Heart left ventricle (tissue), 16 donors: ENCODE measurements at regions not wholly inside any gene's neighbourhood (a gene's known extent, or its start where the extent isn't known, plus 50 kb on each side); places are given as distances from the start of the nearest gene placed in this dataset.
"Not testable (repeated sequence)": the region's sequence is repeated elsewhere in the genome, so short reads cannot be mapped to it uniquely, and the experiment has no call there.

ENCODE experiments used
- ATAC-seq, 4 donors: fragments of 200-7000 bp; cut with Tn5 transposase; one replicate each; pipeline ENCODE4 v1.9.1; 2020 to 2022; ENCODE audit warnings: moderate library complexity in 4 of 4, mild to moderate bottlenecking in 3 of 4, moderate number of reproducible peaks in 1 of 4
- DNase-seq, 5 donors: peaks; one replicate each; pipeline ENCODE4 v3.0.0-alpha.2; 2020
- H3K27ac ChIP-seq, 12 donors: fragments of 200-600 bp; sonication (generic) in 4 of 12; one replicate each; pipeline versions ENCODE4 v1.5.0 to v1.8.0; 2016 to 2022; ENCODE audit warnings: mild to moderate bottlenecking in 2 of 12
- H3K27me3 ChIP-seq, 9 donors: fragments of 200-600 bp; sonication (generic) in 2 of 9; one replicate each; pipeline versions ENCODE4 v1.5.1 to v1.8.0; 2016 to 2022; ENCODE audit warnings: mild to moderate bottlenecking in 3 of 9
- H3K36me3 ChIP-seq, 9 donors: fragments of 200-600 bp; sonication (generic) in 2 of 9; one replicate each; pipeline versions ENCODE4 v1.5.0 to v1.8.0; 2018 to 2022; ENCODE audit warnings: mild to moderate bottlenecking in 2 of 9
- H3K4me1 ChIP-seq, 12 donors: fragments of 200-600 bp; sonication (generic) in 4 of 12; one replicate each; pipeline versions ENCODE4 v1.5.0 to v1.8.0; 2016 to 2022; ENCODE audit warnings: mild to moderate bottlenecking in 3 of 12
- H3K4me3 ChIP-seq, 12 donors: fragments of 200-600 bp; sonication (generic) in 4 of 12; one replicate each; pipeline versions ENCODE4 v1.5.0 to v1.8.0; 2017 to 2022; ENCODE audit warnings: mild to moderate bottlenecking in 9 of 12, moderate library complexity in 4 of 12
- H3K9me3 ChIP-seq, 12 donors: fragments of 200-600 bp; sonication (generic) in 4 of 12; one replicate each; pipeline versions ENCODE4 v1.5.0 to v1.8.0; 2016 to 2022; ENCODE audit warnings: mild to moderate bottlenecking in 1 of 12
- CTCF ChIP-seq, 12 donors: fragments of 200-600 bp; sonication (generic) in 4 of 12; IDR thresholded peaks; one replicate each; pipeline versions ENCODE4 v1.5.0 to v1.8.0; 2018 to 2022; ENCODE audit warnings: antibody characterized with exemption in 12 of 12, mild to moderate bottlenecking in 5 of 12
- POLR2A ChIP-seq, 2 donors: fragments of 450-650 bp; IDR thresholded peaks; one replicate each; pipeline ENCODE4 v1.6.1; 2017; ENCODE audit warnings: antibody characterized with exemption in 2 of 2, mild to moderate bottlenecking in 2 of 2, moderate library complexity in 2 of 2
- WGBS, 4 donors: extraction: QIAGEN DNeasy Blood & Tissue Kit in 2 of 4; methylation state at CpG; one replicate each; pipeline versions ENCODE4 v1.1.5 to v1.1.7; 2013 to 2018; 5-methylcytosine and 5-hydroxymethylcytosine counted together
- intact Hi-C, 10 donors: fragments of 100-400 bp; cut with DNase I; formaldehyde crosslinking; loops; one replicate each; pipeline versions ENCODE4 v1.11.1 to v1.14.2; 2022
- donor health status: ischemic (EF 13 %, LVEDD 7.1; RV severe dilation, severe dysfunction).
- donor health status: healthy with polysubstance abuse.
- donor health status: DM: no; HTN: yes; CAD: no.
- donor health status: DM: no; HTN: no; CAD: no.
- donor health status: ischemic (EF 25% LVEDD 6.9; RV normal size, moderate dysfunction).
- donor health status: ischemic (EF 25% LVEDD 5.7; RV mildly dilated, moderate dysfunction).
- donor health status: healthy.
- donor health status: DM: yes; HTN: yes; CAD: no.
- donor health status: ischemic (EF 35%, LVEDD 5.7; RV mildly dilated, moderate dysfunction).
- donor health status: nonischemic (EF 11% LVEDD 7.7; RV severe dilation, severe dysfunction).
- donor health status: DM: yes; HTN: yes; CAD: no.
- donor health status: PGD.
- donor health status: ischemic (EF 29% LVEDD 5.4; RV normal size, mild dysfunction).
- donor health status: nonischemic (EF 23%, LVEDD 6.1; RV moderate dilation, normal function).

DNA sequence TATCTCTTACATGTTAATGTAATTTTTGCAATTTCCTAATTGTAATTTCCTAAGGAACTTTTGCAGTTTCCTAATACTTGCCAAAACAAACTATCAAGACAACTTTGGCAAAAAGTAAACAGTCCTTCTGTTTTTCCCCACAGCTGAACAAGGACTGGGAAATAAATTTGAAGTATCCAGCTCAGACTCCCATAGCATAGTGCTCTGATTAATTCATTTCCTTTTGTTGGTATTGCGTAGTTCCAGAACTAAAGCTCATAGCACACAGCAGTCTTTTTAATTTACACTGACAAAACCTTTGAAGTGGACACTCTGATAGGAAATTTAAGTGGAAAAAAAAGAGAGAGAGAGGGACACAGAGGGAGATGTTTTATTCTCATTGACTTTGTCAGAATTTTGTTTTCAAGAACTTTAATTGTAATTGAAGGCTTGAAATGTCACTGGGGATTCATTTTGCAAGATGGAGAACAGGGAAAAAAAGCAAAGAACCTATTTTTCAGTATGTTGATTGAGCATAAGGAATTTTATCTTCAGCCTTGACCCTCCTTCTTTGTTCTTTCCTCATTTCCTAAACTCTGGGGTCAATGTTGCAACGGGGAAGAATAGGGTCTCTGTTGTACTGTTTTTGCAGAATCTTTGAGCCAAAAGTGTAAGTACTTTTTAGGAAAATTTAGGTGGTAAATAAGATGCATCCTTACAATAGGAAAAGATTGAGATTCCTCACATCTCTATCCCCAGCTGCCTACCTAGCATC lies 232.2 kb upstream of the NPSR1 start:
- DNase-seq (no peak), ATAC-seq (no peak)
- Histone ChIP-seq H3K4me1 (no peaks in the 10 kb centered on the region), H3K36me3 (no peaks in the 10 kb centered on the region), H3K9me3 (peaks cover 0 to 4% (median 0%) of the 10 kb centered on the region in 12 donors), H3K4me3 (no peak overlapping the region), H3K27me3 (no peaks in the 10 kb centered on the region), H3K27ac (no peak overlapping the region)
- TF ChIP-seq POLR2A (IDR thresholded peaks at IDR 0.05) = no peak
- intact Hi-C loops = loop anchor here in 3 of 10 donors (5.0 to 10.0 kb wide), 3 partner anchors 101 to 111 kb away; no protein-coding TSS in a partner anchor
- 42 to 56% (median 51%) methylated on average over 2 of the region's 2 CpGs for WGBS, 4 donors

DNA sequence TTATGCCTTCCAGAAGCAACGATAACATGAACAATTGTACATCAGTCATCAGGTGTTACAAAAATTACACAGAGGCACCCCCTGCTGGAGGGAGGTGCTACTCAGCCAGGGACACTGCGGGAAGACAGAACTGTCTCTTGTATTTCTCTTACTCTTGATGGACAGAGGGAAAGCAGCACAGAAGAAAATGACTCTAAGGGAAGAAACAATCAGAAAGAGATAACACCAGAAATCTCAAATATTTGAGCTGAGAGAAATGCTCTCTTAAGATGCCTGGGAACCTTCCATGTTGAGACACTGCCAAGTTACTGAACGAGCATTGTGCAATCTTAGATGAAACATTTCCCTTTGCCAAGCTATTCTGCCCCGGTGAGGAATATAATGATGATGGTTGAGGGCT lies 227.6 kb upstream of the NPSR1 start:
- no peaks in the 10 kb centered on the region for H3K36me3 ChIP-seq
- no peak overlapping the region for H3K4me3 ChIP-seq
- 26 to 42% (median 27%) methylated on average over 4 of the region's 4 CpGs for WGBS, 4 donors
- H3K27me3 ChIP-seq = no peaks in the 10 kb centered on the region
- TF ChIP-seq POLR2A (IDR thresholded peaks at IDR 0.05) (no peak), CTCF (IDR thresholded peaks at IDR 0.05) (peak in 10 of 12 donors; percentile 17 to 57 (median 36))
- H3K27ac ChIP-seq = no peak overlapping the region
- DNase-seq (peak in 1 of 5 donors; percentile 10), ATAC-seq (peak in 2 of 4 donors; percentile 46 to 57)
- intact Hi-C loops = loop anchor here in 2 of 10 donors (2.0 to 10.0 kb wide), 2 partner anchors 106 to 110 kb away; no protein-coding TSS in a partner anchor
- peaks cover 0 to 14% (median 0%) of the 10 kb centered on the region in 12 donors for H3K9me3 ChIP-seq
- H3K4me1 ChIP-seq = no peaks in the 10 kb centered on the region

- intact Hi-C loops = loop anchor here in 1 of 10 donors (10.0 kb wide), 1 partner anchor 114 kb away; no protein-coding TSS in a partner anchor
- no peak for ATAC-seq
These were observed 219.6 kb upstream of the NPSR1 start for GRCh38 chr7:34438436-34438835.

GRCh38 chr7:34445653-34446052 lies 212.4 kb upstream of the NPSR1 start:
- ATAC-seq = no peak
- intact Hi-C loops = no loop called here

More at GRCh38 chr7:34438436-34438835, 219.6 kb upstream of the NPSR1 start:
- Histone ChIP-seq H3K27ac (no peak overlapping the region), H3K4me3 (no peak overlapping the region), H3K36me3 (no peaks in the 10 kb centered on the region), H3K27me3 (no peaks in the 10 kb centered on the region), H3K9me3 (peaks cover 0 to 7% (median 0%) of the 10 kb centered on the region in 12 donors), H3K4me1 (no peaks in the 10 kb centered on the region)
- DNase-seq = no peak
- 67 to 82% (median 71%) methylated on average over 3 of the region's 3 CpGs for WGBS, 4 donors
- TF ChIP-seq POLR2A (IDR thresholded peaks at IDR 0.05) (no peak), CTCF (IDR thresholded peaks at IDR 0.05) (no peak)

GRCh38 chr7:34448531-34448930 lies 209.5 kb upstream of the NPSR1 start:
- WGBS, 4 donors = 78 to 90% (median 83%) methylated on average over 2 of the region's 2 CpGs
- H3K4me3 ChIP-seq, H3K4me1 ChIP-seq, ATAC-seq, H3K36me3 ChIP-seq, DNase-seq, H3K27ac ChIP-seq, intact Hi-C loops, H3K27me3 ChIP-seq, H3K9me3 ChIP-seq: not testable (repeated sequence)

More at GRCh38 chr7:34445653-34446052, 212.4 kb upstream of the NPSR1 start:
- H3K36me3 ChIP-seq = no peaks in the 10 kb centered on the region
- no peak for DNase-seq
- no peak overlapping the region for H3K27ac ChIP-seq
- no peaks in the 10 kb centered on the region for H3K27me3 ChIP-seq
- no peak overlapping the region for H3K4me3 ChIP-seq
- no peak for TF ChIP-seq POLR2A (IDR thresholded peaks at IDR 0.05)
- no peaks in the 10 kb centered on the region for H3K4me1 ChIP-seq
- H3K9me3 ChIP-seq = peaks cover 0 to 7% (median 0%) of the 10 kb centered on the region in 12 donors
- WGBS, 4 donors = 47 to 55% (median 51%) methylated on average over 3 of the region's 3 CpGs
